ENCODE measurements at regions not wholly inside any gene's neighbourhood (a gene's known extent, or its start where the extent isn't known, plus 50 kb on each side); places are given as distances from the start of the nearest gene placed in this dataset.

DNA sequence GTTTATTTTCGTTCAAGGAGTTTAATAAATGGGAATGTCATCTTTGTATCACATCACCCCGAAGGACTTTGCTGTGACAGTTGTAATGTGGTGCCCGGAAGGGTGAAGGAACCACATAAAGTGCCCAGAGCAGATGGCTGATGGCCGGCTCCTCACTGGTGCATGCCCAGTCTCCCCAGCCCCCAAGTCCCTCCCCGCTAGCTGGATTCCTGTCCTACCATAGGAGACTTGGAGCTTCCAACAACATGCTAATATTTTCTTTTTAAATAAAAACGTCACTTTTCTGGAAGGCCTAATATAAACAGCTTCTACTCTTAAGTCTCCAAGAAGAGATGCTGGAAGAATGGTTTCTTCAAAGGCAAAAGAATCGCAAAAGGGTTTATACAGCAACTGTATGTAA is 273.9 kb upstream of the LRTM1 start:
- TF ChIP-seq, protein P1, sequence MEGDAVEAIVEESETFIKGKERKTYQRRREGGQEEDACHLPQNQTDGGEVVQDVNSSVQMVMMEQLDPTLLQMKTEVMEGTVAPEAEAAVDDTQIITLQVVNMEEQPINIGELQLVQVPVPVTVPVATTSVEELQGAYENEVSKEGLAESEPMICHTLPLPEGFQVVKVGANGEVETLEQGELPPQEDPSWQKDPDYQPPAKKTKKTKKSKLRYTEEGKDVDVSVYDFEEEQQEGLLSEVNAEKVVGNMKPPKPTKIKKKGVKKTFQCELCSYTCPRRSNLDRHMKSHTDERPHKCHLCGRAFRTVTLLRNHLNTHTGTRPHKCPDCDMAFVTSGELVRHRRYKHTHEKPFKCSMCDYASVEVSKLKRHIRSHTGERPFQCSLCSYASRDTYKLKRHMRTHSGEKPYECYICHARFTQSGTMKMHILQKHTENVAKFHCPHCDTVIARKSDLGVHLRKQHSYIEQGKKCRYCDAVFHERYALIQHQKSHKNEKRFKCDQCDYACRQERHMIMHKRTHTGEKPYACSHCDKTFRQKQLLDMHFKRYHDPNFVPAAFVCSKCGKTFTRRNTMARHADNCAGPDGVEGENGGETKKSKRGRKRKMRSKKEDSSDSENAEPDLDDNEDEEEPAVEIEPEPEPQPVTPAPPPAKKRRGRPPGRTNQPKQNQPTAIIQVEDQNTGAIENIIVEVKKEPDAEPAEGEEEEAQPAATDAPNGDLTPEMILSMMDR (IDR thresholded peaks at IDR 0.05; ENCODE audit: low read depth, low read length, poor library complexity, severe bottlenecking): no peak
- TF ChIP-seq EZH2phosphoT487 (IDR thresholded peaks at IDR 0.05; ENCODE audit: borderline replicate concordance, low read length): no peak

Data from DOHH2 (cell line).